IMR-90 (cell line): ENCODE measurements at regions not wholly inside any gene's neighbourhood (a gene's known extent, or its start where the extent isn't known, plus 50 kb on each side); places are given as distances from the start of the nearest gene placed in this dataset.

ENCODE experiments used
- ATAC-seq: fragments of 200-7000 bp; cut with Tn5 transposase; 2 replicates; pipeline ENCODE4 v1.9.1; 2020; ENCODE audit warnings: low read depth, mild to moderate bottlenecking, moderate library complexity
- BruUV-seq: library from RNA; stranded (reverse); fragments of 400-500 nt; replicated peaks from 2 replicates; lab custom pipeline; 2021; lab: Mats Ljungman, UMichigan
- CTCF ChIA-PET: fragments of 300-600 bp; formaldehyde crosslinking; extraction: SDS; loops from one replicate; lab custom pipeline; 2021; ENCODE audit warnings: antibody characterized with exemption; lab: Yijun Ruan, JAX
- POLR2A ChIA-PET: fragments of 300-600 bp; sonication (Branson Sonifier 250); formaldehyde crosslinking; loops from one replicate; lab custom pipeline; 2022; ENCODE audit warnings: antibody characterized with exemption; ENCODE audit not compliant: unreplicated experiment; lab: Charles Lee
- DNase-seq: peaks from one replicate; pipeline ENCODE4 v3.0.0; 2013
- H2AFZ ChIP-seq: replicated peaks from 2 replicates; pipeline ENCODE3; 2013; ENCODE audit warnings: low read length, mild to moderate bottlenecking; ENCODE audit not compliant: poor library complexity
- H2AK5ac ChIP-seq: 2 replicates; pipeline ENCODE4 v1.6.1; 2013; ENCODE audit warnings: low read depth, low read length, inconsistent platforms
- H2AK9ac ChIP-seq: replicated peaks from 2 replicates; pipeline ENCODE3; 2013; ENCODE audit warnings: mild to moderate bottlenecking, low read depth, low read length, moderate library complexity; ENCODE audit not compliant: poor library complexity
- H2BK120ac ChIP-seq: 2 replicates; pipeline ENCODE4 v1.6.1; 2013; ENCODE audit warnings: low read depth, low read length, inconsistent platforms
- H2BK15ac ChIP-seq: 3 replicates; pipeline ENCODE4 v1.6.1; 2013; ENCODE audit warnings: low read depth, low read length, inconsistent platforms
- H2BK20ac ChIP-seq: 2 replicates; pipeline ENCODE4 v1.6.1; 2013; ENCODE audit warnings: low read depth, mild to moderate bottlenecking, inconsistent platforms, low read length, moderate library complexity
- H2BK5ac ChIP-seq: 2 replicates; pipeline ENCODE4 v1.6.1; 2013; ENCODE audit warnings: mild to moderate bottlenecking, low read depth, low read length, inconsistent platforms; ENCODE audit not compliant: poor library complexity, severe bottlenecking
- H3K14ac ChIP-seq: replicated peaks from 2 replicates; pipeline ENCODE4 v1.6.1; 2013; ENCODE audit warnings: low read depth, low read length, inconsistent platforms
- H3K18ac ChIP-seq: 2 replicates; pipeline ENCODE4 v1.6.1; 2013; ENCODE audit warnings: low read depth, low read length, control low read depth
- H3K23ac ChIP-seq: 2 replicates; pipeline ENCODE4 v1.6.1; 2013; ENCODE audit warnings: low read depth, low read length, inconsistent platforms
- H3K27ac ChIP-seq: 2 replicates; pipeline ENCODE4 v1.5.1; 2013; ENCODE audit warnings: mild to moderate bottlenecking, control low read depth, low read length; ENCODE audit not compliant: insufficient read depth
- H3K27me3 ChIP-seq: 2 replicates; pipeline ENCODE4 v1.6.1; 2013; ENCODE audit warnings: low read length; ENCODE audit not compliant: control insufficient read depth, insufficient read depth
- H3K36me3 ChIP-seq: 2 replicates; pipeline ENCODE4 v1.6.1; 2013; ENCODE audit warnings: low read length, mixed read lengths; ENCODE audit not compliant: control insufficient read depth, insufficient read depth
- H3K4ac ChIP-seq: 2 replicates; pipeline ENCODE4 v1.6.1; 2013; ENCODE audit warnings: low read depth, low read length, inconsistent platforms
- H3K4me1 ChIP-seq: 2 replicates; pipeline ENCODE4 v1.6.1; 2013; ENCODE audit warnings: low read length, mixed read lengths; ENCODE audit not compliant: control insufficient read depth, insufficient read depth
- H3K4me2 ChIP-seq: 2 replicates; pipeline ENCODE4 v1.6.1; 2013; ENCODE audit warnings: low read depth, mild to moderate bottlenecking, control low read depth, low read length, moderate library complexity
- H3K4me3 ChIP-seq: 2 replicates; pipeline ENCODE4 v1.5.1; 2013; ENCODE audit warnings: low read depth, mild to moderate bottlenecking, control low read depth, low read length, moderate library complexity; ENCODE audit not compliant: insufficient read depth
- H3K56ac ChIP-seq: 2 replicates; pipeline ENCODE4 v1.6.1; 2013; ENCODE audit warnings: low read length, inconsistent platforms; ENCODE audit not compliant: insufficient read depth; ENCODE audit errors: extremely low read depth
- H3K79me1 ChIP-seq, 2 experiments: 2 replicates each; pipeline ENCODE4 v1.6.1; 2013; ENCODE audit warnings: low read length in 2 of 2, inconsistent platforms in 1 of 2, low read depth in 1 of 2
- H3K9ac ChIP-seq: 2 replicates; pipeline ENCODE4 v1.6.1; 2013; ENCODE audit warnings: low read depth, low read length, control low read depth
- H3K9me1 ChIP-seq: 2 replicates; pipeline ENCODE4 v1.6.1; 2013; ENCODE audit warnings: low read length, inconsistent platforms; ENCODE audit not compliant: insufficient read depth
- H3K9me3 ChIP-seq: 2 replicates; pipeline ENCODE4 v1.6.1; 2013; ENCODE audit warnings: low read length; ENCODE audit not compliant: control insufficient read depth, insufficient read depth
- H4K20me1 ChIP-seq: 2 replicates; pipeline ENCODE4 v1.6.1; 2013; ENCODE audit warnings: low read length, inconsistent platforms; ENCODE audit not compliant: insufficient read depth
- H4K5ac ChIP-seq: 2 replicates; pipeline ENCODE4 v1.6.1; 2013; ENCODE audit warnings: mild to moderate bottlenecking, low read depth, low read length, control low read depth
- H4K8ac ChIP-seq, 2 experiments: 2 replicates each; pipeline ENCODE4 v1.6.1; 2013; ENCODE audit warnings: low read depth in 2 of 2, low read length in 2 of 2, control low read depth in 1 of 2, inconsistent platforms in 1 of 2
- H4K91ac ChIP-seq: 2 replicates; pipeline ENCODE4 v1.6.1; 2013; ENCODE audit warnings: low read depth, low read length, inconsistent platforms; ENCODE audit not compliant: insufficient read depth
- BHLHE40 ChIP-seq: fragments of 150-350 bp; IDR thresholded peaks from 2 replicates; pipeline ENCODE4 v1.6.1; 2016; ENCODE audit warnings: mild to moderate bottlenecking, low read depth, low read length
- CEBPB ChIP-seq: IDR thresholded peaks from 2 replicates; pipeline ENCODE4 v1.6.1; 2012; ENCODE audit warnings: low read depth, low read length, improper control_type of control experiment
- CHD1 ChIP-seq: IDR thresholded peaks from 2 replicates; pipeline ENCODE4 v1.6.1; 2012; ENCODE audit warnings: low read depth, low read length, improper control_type of control experiment
- CTCF ChIP-seq: conservative IDR thresholded peaks from 2 replicates; pipeline ENCODE4 v1.5.1; 2012; ENCODE audit warnings: mild to moderate bottlenecking, low read depth, low read length, improper control_type of control experiment
- FOS ChIP-seq: fragments of 150-350 bp; IDR thresholded peaks from 2 replicates; pipeline ENCODE4 v1.6.1; 2016; ENCODE audit warnings: low read depth, low read length
- MAFK ChIP-seq: IDR thresholded peaks from 2 replicates; pipeline ENCODE4 v1.6.1; 2012; ENCODE audit warnings: low read depth, low read length, improper control_type of control experiment
- MAZ ChIP-seq: IDR thresholded peaks from 2 replicates; pipeline ENCODE4 v1.6.1; 2012; ENCODE audit warnings: low read depth, mild to moderate bottlenecking, low read length, improper control_type of control experiment, moderate library complexity, borderline replicate concordance
- MXI1 ChIP-seq: IDR thresholded peaks from 2 replicates; pipeline ENCODE4 v1.6.1; 2012; ENCODE audit warnings: low read depth, mild to moderate bottlenecking, low read length, moderate library complexity, borderline replicate concordance
- NFE2L2 ChIP-seq: fragments of 150-350 bp; IDR thresholded peaks from 2 replicates; pipeline ENCODE4 v1.6.1; 2016; ENCODE audit warnings: low read depth, mild to moderate bottlenecking, low read length
- RAD21 ChIP-seq: IDR thresholded peaks from 2 replicates; pipeline ENCODE4 v1.6.1; 2012; ENCODE audit warnings: low read length, improper control_type of control experiment
- RCOR1 ChIP-seq: IDR thresholded peaks from 2 replicates; pipeline ENCODE4 v1.6.1; 2012; ENCODE audit warnings: mild to moderate bottlenecking, low read length, improper control_type of control experiment; ENCODE audit not compliant: insufficient replicate concordance
- RFX5 ChIP-seq: IDR thresholded peaks from 2 replicates; pipeline ENCODE4 v1.8.0; 2012; ENCODE audit warnings: low read depth, mild to moderate bottlenecking, low read length, moderate library complexity
- SMC3 ChIP-seq: fragments of 150-350 bp; IDR thresholded peaks from 2 replicates; pipeline ENCODE4 v1.6.1; 2016; ENCODE audit warnings: low read depth, mild to moderate bottlenecking, antibody characterized with exemption, low read length, moderate library complexity
- WGBS, 2 experiments: methylation state at CpG; one replicate each; pipeline versions ENCODE4 v1.1.5 to v1.1.7; 2013; ENCODE audit warnings: missing lambda C conversion rate in 2 of 2; ENCODE audit not compliant: insufficient read length in 1 of 2; ENCODE audit errors: extremely low coverage in 2 of 2; 5-methylcytosine and 5-hydroxymethylcytosine counted together
- dilution Hi-C: fragments of 300-500 bp; cut with HindIII; formaldehyde crosslinking; loops from one replicate; pipeline ENCODE4 v1.14.3; 2018; ENCODE audit warnings: low sequenced_read_pairs; ENCODE audit not compliant: unreplicated experiment
- in situ Hi-C: fragments of 300-500 bp; cut with MboI; formaldehyde crosslinking; loops from 3 replicates; pipeline ENCODE4 v1.14.3; 2019; ENCODE audit warnings: low sequenced_read_pairs, inconsistent platforms, mixed read lengths
- intact Hi-C: fragments of 100-400 bp; cut with micrococcal nuclease; formaldehyde crosslinking; loops from 2 replicates; pipeline ENCODE4 v1.10.0; 2022
- TF ChIP-seq, protein P1 (sequence below): fragments of 150-350 bp; IDR thresholded peaks from 2 replicates; pipeline ENCODE4 v1.6.1; 2016; ENCODE audit warnings: low read depth, mild to moderate bottlenecking, low read length, moderate library complexity, borderline replicate concordance
- TF ChIP-seq, protein P2 (sequence below): fragments of 150-350 bp; IDR thresholded peaks from 2 replicates; pipeline ENCODE4 v1.6.1; 2017; ENCODE audit warnings: mild to moderate bottlenecking, antibody characterized with exemption, low read length, low read depth

DNA sequence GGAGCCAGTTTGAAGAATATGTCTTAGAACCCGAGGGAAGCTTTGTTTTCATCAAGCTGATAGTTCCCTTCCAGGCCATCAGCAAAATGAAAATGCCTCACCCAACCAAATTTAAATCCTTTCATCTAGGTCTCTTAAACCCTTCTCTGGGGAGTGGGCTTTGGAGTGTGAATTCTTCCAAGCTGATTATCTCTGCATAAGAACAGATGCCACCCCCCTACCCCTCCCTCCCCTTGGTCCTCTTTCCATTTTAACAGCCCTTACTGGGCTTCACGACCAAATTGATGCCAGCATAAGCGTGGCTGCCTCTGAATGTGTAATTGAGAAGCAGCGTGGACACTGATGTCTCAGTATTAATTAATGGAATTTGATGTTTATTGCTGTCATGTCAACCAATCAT is 509.7 kb upstream of the CLINT1 start:
- Histone ChIP-seq H4K8ac (no peak overlapping the region), H2AK9ac (no peak overlapping the region), H4K91ac (no peak overlapping the region), H3K18ac (no peak overlapping the region), H3K4ac (no peak overlapping the region), H2AFZ (no peak overlapping the region), H3K23ac (no peak overlapping the region), H3K27me3 (no peaks in the 10 kb centered on the region; the same call in 1 of the 2 replicates), H2AK5ac (no peak overlapping the region), H3K9me1 (no peaks in the 10 kb centered on the region), H3K27ac (no peak overlapping the region), H3K4me3 (no peak overlapping the region), H2BK5ac (no peak overlapping the region), H3K56ac (no peak overlapping the region), H3K4me2 (no peak overlapping the region), H3K36me3 (no peaks in the 10 kb centered on the region), H2BK15ac (no peak overlapping the region), H4K20me1 (no peaks in the 10 kb centered on the region), H2BK20ac (no peak overlapping the region), H4K5ac (no peak overlapping the region), H3K9ac (no peak overlapping the region), H3K9me3 (no peaks in the 10 kb centered on the region), H3K79me1 (no peaks in the 10 kb centered on the region), H3K4me1 (no peaks in the 10 kb centered on the region), H2BK120ac (no peak overlapping the region), H3K14ac (no peak overlapping the region)
- POLR2A ChIA-PET: no interaction called here
- in situ Hi-C loops: no loop called here
- intact Hi-C loops: no loop called here
- TF ChIP-seq NFE2L2: no peak
- TF ChIP-seq RAD21: no peak
- TF ChIP-seq FOS: no peak
- TF ChIP-seq SMC3: no peak
- no peak for TF ChIP-seq CTCF
- no peak for TF ChIP-seq CHD1
- TF ChIP-seq MXI1: no peak
- no peak for TF ChIP-seq CEBPB
- no peak for TF ChIP-seq MAZ
- TF ChIP-seq MAFK: no peak
- TF ChIP-seq, protein P1, sequence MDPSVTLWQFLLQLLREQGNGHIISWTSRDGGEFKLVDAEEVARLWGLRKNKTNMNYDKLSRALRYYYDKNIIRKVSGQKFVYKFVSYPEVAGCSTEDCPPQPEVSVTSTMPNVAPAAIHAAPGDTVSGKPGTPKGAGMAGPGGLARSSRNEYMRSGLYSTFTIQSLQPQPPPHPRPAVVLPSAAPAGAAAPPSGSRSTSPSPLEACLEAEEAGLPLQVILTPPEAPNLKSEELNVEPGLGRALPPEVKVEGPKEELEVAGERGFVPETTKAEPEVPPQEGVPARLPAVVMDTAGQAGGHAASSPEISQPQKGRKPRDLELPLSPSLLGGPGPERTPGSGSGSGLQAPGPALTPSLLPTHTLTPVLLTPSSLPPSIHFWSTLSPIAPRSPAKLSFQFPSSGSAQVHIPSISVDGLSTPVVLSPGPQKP: no peak
- no peak for TF ChIP-seq RFX5
- no peak for TF ChIP-seq BHLHE40
- TF ChIP-seq RCOR1: no peak
- TF ChIP-seq, protein P2, sequence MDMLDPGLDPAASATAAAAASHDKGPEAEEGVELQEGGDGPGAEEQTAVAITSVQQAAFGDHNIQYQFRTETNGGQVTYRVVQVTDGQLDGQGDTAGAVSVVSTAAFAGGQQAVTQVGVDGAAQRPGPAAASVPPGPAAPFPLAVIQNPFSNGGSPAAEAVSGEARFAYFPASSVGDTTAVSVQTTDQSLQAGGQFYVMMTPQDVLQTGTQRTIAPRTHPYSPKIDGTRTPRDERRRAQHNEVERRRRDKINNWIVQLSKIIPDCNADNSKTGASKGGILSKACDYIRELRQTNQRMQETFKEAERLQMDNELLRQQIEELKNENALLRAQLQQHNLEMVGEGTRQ: no peak
- BruUV-seq: no TSS peak
- ATAC-seq (no peak), DNase-seq (no peak)
- dilution Hi-C loops: no loop called here
- no CpG with 5 or more reads among the region's 4 CpGs for WGBS, 2 experiments
- CTCF ChIA-PET: no interaction called here
